WERI-Rb-1 (cell line): ENCODE measurements at regions not wholly inside any gene's neighbourhood (a gene's known extent, or its start where the extent isn't known, plus 50 kb on each side); places are given as distances from the start of the nearest gene placed in this dataset.
"Not testable (repeated sequence)": the region's sequence is repeated elsewhere in the genome, so short reads cannot be mapped to it uniquely, and the experiment has no call there.

ENCODE experiments used
- DNase-seq: peaks from one replicate; pipeline ENCODE4 v3.0.0-alpha.2; 2020
- H3K27ac ChIP-seq: fragments of 250-450 bp; sonication (Bioruptor Pico); 2 replicates; pipeline ENCODE4 v1.5.1; 2020; ENCODE audit warnings: mild to moderate bottlenecking, moderate library complexity
- H3K27me3 ChIP-seq: fragments of 250-450 bp; sonication (Bioruptor Pico); 2 replicates; pipeline ENCODE4 v1.5.1; 2021; ENCODE audit warnings: mild to moderate bottlenecking, low read depth, moderate library complexity; ENCODE audit not compliant: insufficient read depth, severe bottlenecking
- H3K36me3 ChIP-seq: fragments of 250-450 bp; sonication (Bioruptor Pico); 2 replicates; pipeline ENCODE4 v1.5.1; 2020; ENCODE audit warnings: mild to moderate bottlenecking, moderate library complexity
- H3K4me3 ChIP-seq: 2 replicates; pipeline ENCODE4 v1.5.1; 2011; ENCODE audit warnings: low read depth, mild to moderate bottlenecking, control low read depth, low read length
- H3K9me3 ChIP-seq: fragments of 250-450 bp; sonication (Bioruptor Pico); 2 replicates; pipeline ENCODE4 v1.5.1; 2021; ENCODE audit warnings: mild to moderate bottlenecking, moderate library complexity; ENCODE audit not compliant: severe bottlenecking
- TF ChIP-seq, protein P1 (sequence below): IDR thresholded peaks from 2 replicates; pipeline ENCODE4 v1.5.1; 2011; ENCODE audit warnings: low read depth, mild to moderate bottlenecking, control low read depth, inconsistent platforms, low read length

DNA sequence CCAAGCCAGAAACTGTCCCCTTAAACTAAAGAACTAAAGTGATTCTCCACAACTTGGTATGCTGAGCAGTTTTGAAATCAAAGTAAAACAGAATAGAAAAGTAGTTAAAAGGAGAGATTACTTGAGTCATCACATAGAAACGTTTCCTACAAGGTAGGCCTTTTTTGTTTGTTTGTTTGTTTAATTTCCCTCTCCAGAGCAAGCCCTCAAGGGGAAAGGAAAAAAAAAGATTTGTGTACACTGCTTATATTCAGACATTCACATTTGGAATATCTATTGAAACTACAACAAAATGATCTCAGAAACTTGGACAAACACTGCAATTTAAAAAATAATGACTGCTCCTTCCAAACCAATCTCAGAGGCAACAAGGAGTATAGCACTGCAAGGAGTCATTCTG lies 304.7 kb upstream of the NREP start:
- Histone ChIP-seq H3K27me3 (no peaks in the 10 kb centered on the region), H3K27ac (no peak overlapping the region), H3K4me3 (no peak overlapping the region), H3K9me3 (peaks cover 5% of the 10 kb centered on the region), H3K36me3 (no peaks in the 10 kb centered on the region)
- no peak for DNase-seq
- TF ChIP-seq, protein P1, sequence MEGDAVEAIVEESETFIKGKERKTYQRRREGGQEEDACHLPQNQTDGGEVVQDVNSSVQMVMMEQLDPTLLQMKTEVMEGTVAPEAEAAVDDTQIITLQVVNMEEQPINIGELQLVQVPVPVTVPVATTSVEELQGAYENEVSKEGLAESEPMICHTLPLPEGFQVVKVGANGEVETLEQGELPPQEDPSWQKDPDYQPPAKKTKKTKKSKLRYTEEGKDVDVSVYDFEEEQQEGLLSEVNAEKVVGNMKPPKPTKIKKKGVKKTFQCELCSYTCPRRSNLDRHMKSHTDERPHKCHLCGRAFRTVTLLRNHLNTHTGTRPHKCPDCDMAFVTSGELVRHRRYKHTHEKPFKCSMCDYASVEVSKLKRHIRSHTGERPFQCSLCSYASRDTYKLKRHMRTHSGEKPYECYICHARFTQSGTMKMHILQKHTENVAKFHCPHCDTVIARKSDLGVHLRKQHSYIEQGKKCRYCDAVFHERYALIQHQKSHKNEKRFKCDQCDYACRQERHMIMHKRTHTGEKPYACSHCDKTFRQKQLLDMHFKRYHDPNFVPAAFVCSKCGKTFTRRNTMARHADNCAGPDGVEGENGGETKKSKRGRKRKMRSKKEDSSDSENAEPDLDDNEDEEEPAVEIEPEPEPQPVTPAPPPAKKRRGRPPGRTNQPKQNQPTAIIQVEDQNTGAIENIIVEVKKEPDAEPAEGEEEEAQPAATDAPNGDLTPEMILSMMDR, result no peak

DNA sequence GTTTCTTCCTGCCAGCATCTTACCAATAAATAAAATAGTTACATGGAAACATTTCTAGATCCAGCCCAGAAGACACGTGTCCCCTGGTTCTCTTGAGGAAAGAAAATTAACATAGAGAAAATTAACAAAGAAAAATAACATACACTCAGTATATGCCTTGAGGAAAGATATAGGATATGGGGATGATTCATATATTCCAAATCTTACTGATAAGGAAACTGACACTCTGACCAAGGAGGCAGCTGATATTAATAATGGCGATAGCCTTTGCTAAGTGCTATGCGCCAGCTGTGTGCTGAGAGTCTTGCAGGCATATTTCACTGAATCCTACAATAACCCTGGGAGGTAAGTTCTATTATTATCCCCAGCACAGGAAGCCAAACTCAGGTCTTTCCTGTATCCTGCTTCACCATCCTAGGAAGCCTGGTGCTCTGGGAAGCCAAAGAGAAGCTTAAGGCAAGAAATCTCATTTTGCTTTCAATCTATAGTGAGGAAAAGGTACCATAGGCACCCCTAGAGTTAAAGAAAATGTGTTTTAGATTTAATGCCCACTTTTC lies 302.7 kb upstream of the NREP start:
- H3K9me3 ChIP-seq, result peaks cover 14% of the 10 kb centered on the region
- no peaks in the 10 kb centered on the region for H3K27me3 ChIP-seq
- TF ChIP-seq, protein P1, result no peak
- no peak overlapping the region for H3K27ac ChIP-seq
- no peak overlapping the region for H3K4me3 ChIP-seq
- no peak for DNase-seq
- H3K36me3 ChIP-seq, result no peaks in the 10 kb centered on the region

DNA sequence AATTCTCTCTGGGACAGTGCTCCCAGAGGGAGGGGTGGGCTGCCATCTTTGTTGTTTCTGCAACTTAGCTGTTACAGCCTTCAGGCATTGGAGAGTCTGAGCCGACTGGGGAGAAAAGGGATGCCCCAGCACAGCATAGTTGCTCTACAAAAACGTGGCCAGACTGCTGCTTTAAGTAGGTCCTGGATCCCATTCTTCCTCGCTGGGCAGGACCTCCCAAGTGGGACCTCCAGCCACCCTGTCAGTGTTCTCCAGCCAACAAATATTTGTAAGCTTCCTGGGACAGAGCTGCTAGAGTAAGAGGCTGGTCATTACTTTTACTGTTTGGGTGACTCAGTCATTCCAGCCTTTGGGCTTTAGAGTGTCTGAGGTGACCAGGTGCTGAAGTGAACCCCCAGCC lies 292.7 kb upstream of the NREP start:
- TF ChIP-seq, protein P1, result no peak
- no peaks in the 10 kb centered on the region for H3K27me3 ChIP-seq
- DNase-seq, result no peak
- no peak overlapping the region for H3K27ac ChIP-seq
- H3K9me3 ChIP-seq, result peaks cover 4% of the 10 kb centered on the region
- H3K4me3 ChIP-seq, result no peak overlapping the region
- no peaks in the 10 kb centered on the region for H3K36me3 ChIP-seq

DNA sequence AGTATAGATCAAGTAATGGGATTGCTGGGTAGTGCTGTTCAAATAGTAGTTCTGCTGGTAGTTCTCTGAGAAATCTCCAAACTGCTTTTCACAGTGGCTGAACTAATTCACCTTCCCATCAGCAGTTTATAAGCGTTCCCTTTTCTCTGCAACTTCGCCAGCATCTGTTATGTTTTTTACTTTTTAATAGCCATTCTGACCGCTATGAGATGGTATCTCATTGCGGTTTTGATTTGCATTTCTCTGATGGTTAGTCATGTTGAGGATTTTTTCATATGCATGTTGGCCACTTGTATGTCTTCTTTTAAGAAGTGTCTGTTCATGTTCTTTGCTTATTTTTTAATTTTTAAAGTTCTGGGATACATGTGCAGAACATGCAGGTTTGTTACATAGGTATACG lies 279.2 kb upstream of the NREP start:
- Histone ChIP-seq H3K4me3 (no peak overlapping the region), H3K27ac (no peak overlapping the region), H3K36me3 (no peaks in the 10 kb centered on the region), H3K9me3 (no peaks in the 10 kb centered on the region), H3K27me3 (no peaks in the 10 kb centered on the region)
- DNase-seq, result no peak
- TF ChIP-seq, protein P1, result no peak

DNA sequence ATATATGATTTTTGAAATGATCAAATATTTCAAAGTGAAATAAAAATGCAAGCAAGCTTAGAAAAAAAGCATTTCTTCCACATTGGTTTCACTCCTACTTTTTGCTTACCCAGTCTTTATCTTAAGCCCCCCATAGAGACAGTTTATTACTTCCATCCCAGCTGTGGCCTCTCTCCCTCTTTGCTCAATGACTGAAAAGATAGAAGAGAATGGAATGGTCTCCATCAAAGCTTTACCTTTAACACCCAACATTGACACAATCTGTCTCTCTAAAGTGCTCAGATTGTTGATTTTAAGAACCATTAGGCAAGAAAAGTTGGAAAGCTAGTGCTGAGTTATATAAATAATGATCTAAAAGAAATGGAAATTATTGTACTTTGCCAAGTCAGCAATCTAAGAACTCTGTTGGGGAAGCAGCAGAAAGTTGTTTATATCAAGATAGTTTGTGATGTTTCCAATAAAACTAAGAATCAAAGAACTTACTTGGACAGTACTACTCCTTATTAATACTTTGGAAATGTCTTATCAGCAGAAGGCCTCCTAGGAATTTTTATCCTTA lies 277.5 kb upstream of the NREP start:
- Histone ChIP-seq H3K9me3 (no peaks in the 10 kb centered on the region), H3K4me3 (no peak overlapping the region), H3K27ac (no peak overlapping the region), H3K36me3 (no peaks in the 10 kb centered on the region), H3K27me3 (no peaks in the 10 kb centered on the region)
- TF ChIP-seq, protein P1, result no peak
- no peak for DNase-seq

DNA sequence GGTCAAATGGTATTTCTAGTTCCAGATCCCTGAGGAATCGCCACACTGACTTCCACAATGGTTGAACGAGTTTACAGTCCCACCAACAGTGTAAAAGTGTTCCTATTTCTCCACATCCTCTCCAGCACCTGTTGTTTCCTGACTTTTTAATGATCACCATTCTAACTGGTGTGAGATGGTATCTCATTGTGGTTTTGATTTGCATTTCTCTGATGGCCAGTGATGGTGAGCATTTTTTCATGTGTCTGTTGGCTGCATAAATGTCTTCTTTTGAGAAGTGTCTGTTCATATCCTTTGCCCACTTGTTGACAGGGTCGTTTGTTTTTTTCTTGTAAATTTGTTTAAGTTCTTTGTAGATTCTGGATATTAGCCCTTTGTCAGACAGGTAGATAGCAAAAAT lies 269.9 kb upstream of the NREP start:
- H3K36me3 ChIP-seq, H3K27ac ChIP-seq, H3K27me3 ChIP-seq, H3K4me3 ChIP-seq, DNase-seq, H3K9me3 ChIP-seq: not testable (repeated sequence)
